GM18907 (cell line): ENCODE measurements at regions not wholly inside any gene's neighbourhood (a gene's known extent, or its start where the extent isn't known, plus 50 kb on each side); places are given as distances from the start of the nearest gene placed in this dataset.
"Not testable (repeated sequence)": the region's sequence is repeated elsewhere in the genome, so short reads cannot be mapped to it uniquely, and the experiment has no call there.

Experiments
- ATAC-seq: cut with Tn5 transposase; IDR thresholded peaks from one replicate; pipeline ENCODE4 v1.9.1; 2021; ENCODE audit warnings: mild to moderate bottlenecking, moderate library complexity; ENCODE audit not compliant: unreplicated experiment

GRCh38 chr2:84373391-84373790 is 85.7 kb downstream of the SUCLG1 start:
- no peak for ATAC-seq

GRCh38 chr2:84362541-84362940 is 96.5 kb downstream of the SUCLG1 start:
- ATAC-seq = no peak

- ATAC-seq = no peak
Observed at GRCh38 chr2:84338069-84338468, 121.0 kb downstream of the SUCLG1 start.

GRCh38 chr2:84327645-84328249 is 131.3 kb downstream of the SUCLG1 start:
- no peak for ATAC-seq

GRCh38 chr2:84326831-84327432 is 132.1 kb downstream of the SUCLG1 start:
- no peak for ATAC-seq

GRCh38 chr2:84323890-84324289 is 135.2 kb downstream of the SUCLG1 start:
- no peak for ATAC-seq

GRCh38 chr2:84320940-84321339 is 138.1 kb downstream of the SUCLG1 start:
- ATAC-seq = no peak

- ATAC-seq = no peak
Observed at GRCh38 chr2:84319581-84319980, 139.5 kb downstream of the SUCLG1 start.

- no peak for ATAC-seq
Observed at GRCh38 chr2:84317135-84317534, 141.9 kb downstream of the SUCLG1 start.

GRCh38 chr2:84314901-84315330 is 144.2 kb downstream of the SUCLG1 start:
- ATAC-seq = peak; percentile 96

- no peak for ATAC-seq
Observed at GRCh38 chr2:84314250-84314649, 144.8 kb downstream of the SUCLG1 start.

- no peak for ATAC-seq
Observed at GRCh38 chr2:84309281-84309680, 149.8 kb downstream of the SUCLG1 start.

- no peak for ATAC-seq
Observed at GRCh38 chr2:84306361-84306760, 152.7 kb downstream of the SUCLG1 start.

GRCh38 chr2:84302513-84303412 is 156.3 kb downstream of the SUCLG1 start:
- peak; percentile 97 for ATAC-seq

GRCh38 chr2:84301717-84302116 is 157.4 kb downstream of the SUCLG1 start:
- ATAC-seq = no peak

- ATAC-seq = no peak
Observed at GRCh38 chr2:84300696-84301029, 158.4 kb downstream of the SUCLG1 start.

GRCh38 chr2:84300001-84300695 is 158.9 kb downstream of the SUCLG1 start:
- not testable (repeated sequence) for ATAC-seq

- no peak for ATAC-seq
Observed at GRCh38 chr2:84299211-84299775, 159.8 kb downstream of the SUCLG1 start.

- ATAC-seq = no peak
Observed at GRCh38 chr2:84297155-84297554, 161.9 kb downstream of the SUCLG1 start.

- ATAC-seq = no peak
Observed at GRCh38 chr2:84293791-84294380, 165.2 kb downstream of the SUCLG1 start.

GRCh38 chr2:84292545-84292944 is 166.5 kb downstream of the SUCLG1 start:
- ATAC-seq = no peak
